Right lobe of liver (tissue), 4 donors: ENCODE measurements at regions not wholly inside any gene's neighbourhood (a gene's known extent, or its start where the extent isn't known, plus 50 kb on each side); places are given as distances from the start of the nearest gene placed in this dataset.

Experiments used
- POLR2A ChIP-seq: fragments of 450-650 bp; IDR thresholded peaks from one replicate; pipeline ENCODE4 v1.6.1; 2017; ENCODE audit warnings: antibody characterized with exemption, mild to moderate bottlenecking
- TF ChIP-seq, protein P1 (sequence below), 4 donors: fragments of 200-600 bp in 3 of 4; fragments of 450-650 bp in 1 of 4; IDR thresholded peaks; one replicate each; pipeline versions ENCODE4 v1.5.1 to v1.8.0; 2016 to 2022; ENCODE audit warnings: antibody characterized with exemption in 4 of 4, mild to moderate bottlenecking in 2 of 4
- donor health status: DM: no; HTN: no; CAD: no.
- donor health status: DM: no; HTN: no; CAD: no.
- donor health status: DM: no; HTN: yes; CAD: no.

DNA sequence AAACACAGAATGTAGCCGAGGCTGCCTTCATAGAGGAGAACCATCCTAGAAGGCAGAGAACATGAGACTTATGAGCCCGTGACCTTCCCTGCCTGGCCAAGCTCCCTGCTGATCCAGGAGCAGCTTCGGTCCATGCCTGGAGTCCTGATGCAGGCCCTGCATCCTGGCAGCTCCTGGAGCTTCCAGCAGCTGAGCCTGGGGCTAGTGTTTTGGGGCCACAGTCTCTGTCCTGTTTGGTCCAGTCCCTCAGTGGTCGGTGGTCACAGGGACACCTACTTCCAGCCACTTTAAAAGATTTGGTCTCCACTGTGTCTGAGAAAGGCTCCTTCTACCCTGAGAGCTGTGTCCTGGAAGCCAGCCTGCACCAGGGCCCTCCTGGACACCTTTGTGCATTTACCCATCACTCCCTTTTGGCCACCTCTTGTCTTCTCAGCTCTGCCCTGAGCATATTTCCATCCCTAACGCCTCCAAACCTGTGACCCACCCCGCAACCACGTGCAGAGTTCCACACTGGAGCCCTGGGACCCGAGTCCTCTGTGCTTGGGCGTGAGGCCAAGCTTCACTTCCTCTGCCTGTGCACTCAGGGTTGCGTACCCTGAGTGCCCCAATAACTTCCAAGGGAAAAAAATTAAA, 315.2 kb upstream of the ZNF32 start:
- TF ChIP-seq, protein P1, sequence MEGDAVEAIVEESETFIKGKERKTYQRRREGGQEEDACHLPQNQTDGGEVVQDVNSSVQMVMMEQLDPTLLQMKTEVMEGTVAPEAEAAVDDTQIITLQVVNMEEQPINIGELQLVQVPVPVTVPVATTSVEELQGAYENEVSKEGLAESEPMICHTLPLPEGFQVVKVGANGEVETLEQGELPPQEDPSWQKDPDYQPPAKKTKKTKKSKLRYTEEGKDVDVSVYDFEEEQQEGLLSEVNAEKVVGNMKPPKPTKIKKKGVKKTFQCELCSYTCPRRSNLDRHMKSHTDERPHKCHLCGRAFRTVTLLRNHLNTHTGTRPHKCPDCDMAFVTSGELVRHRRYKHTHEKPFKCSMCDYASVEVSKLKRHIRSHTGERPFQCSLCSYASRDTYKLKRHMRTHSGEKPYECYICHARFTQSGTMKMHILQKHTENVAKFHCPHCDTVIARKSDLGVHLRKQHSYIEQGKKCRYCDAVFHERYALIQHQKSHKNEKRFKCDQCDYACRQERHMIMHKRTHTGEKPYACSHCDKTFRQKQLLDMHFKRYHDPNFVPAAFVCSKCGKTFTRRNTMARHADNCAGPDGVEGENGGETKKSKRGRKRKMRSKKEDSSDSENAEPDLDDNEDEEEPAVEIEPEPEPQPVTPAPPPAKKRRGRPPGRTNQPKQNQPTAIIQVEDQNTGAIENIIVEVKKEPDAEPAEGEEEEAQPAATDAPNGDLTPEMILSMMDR (IDR thresholded peaks at IDR 0.05), result no peak
- TF ChIP-seq POLR2A, result no peak
